PFSK-1 (cell line): ENCODE measurements at regions not wholly inside any gene's neighbourhood (a gene's known extent, or its start where the extent isn't known, plus 50 kb on each side); places are given as distances from the start of the nearest gene placed in this dataset.

Experiments used
- FOXP2 ChIP-seq: optimal IDR thresholded peaks from 2 replicates; pipeline ENCODE3; 2011; ENCODE audit warnings: borderline replicate concordance, control low read depth, inconsistent platforms; ENCODE audit not compliant: insufficient read depth; ENCODE audit errors: extremely low read length, extremely low read depth
- POLR2AphosphoS5 ChIP-seq: IDR thresholded peaks from 2 replicates; pipeline ENCODE4 v1.6.1; 2012; ENCODE audit warnings: low read depth, mild to moderate bottlenecking, control low read depth, low read length, moderate library complexity
- SIN3A ChIP-seq: IDR thresholded peaks from 2 replicates; pipeline ENCODE4 v1.6.1; 2012; ENCODE audit warnings: mild to moderate bottlenecking, low read length, moderate library complexity, borderline replicate concordance; ENCODE audit not compliant: insufficient read depth
- TAF1 ChIP-seq: IDR thresholded peaks from 2 replicates; pipeline ENCODE4 v1.6.1; 2012; ENCODE audit warnings: low read length, control low read depth, borderline replicate concordance; ENCODE audit not compliant: insufficient read depth
- TF ChIP-seq, protein P1 (sequence below), 2 experiments: IDR thresholded peaks; 2 replicates each; pipeline versions ENCODE4 v1.6.1 to v1.8.0; 2011 to 2012; ENCODE audit warnings: low read depth in 2 of 2, low read length in 2 of 2, control low read depth in 1 of 2, inconsistent platforms in 1 of 2, mild to moderate bottlenecking in 1 of 2, moderate library complexity in 1 of 2; ENCODE audit not compliant: insufficient read depth in 1 of 2

DNA sequence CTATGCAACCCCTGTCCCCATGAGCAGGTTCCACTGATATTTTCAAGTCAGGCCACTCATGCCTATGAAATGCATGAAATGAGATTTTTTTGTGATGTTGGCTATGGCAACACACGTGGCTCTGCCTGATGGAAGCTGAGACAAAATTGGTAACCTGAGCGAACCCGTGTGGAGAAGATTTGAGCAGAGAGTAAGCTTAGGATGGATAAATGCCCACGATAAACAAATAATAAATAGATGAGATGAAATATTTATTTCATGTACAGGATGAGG is 153.4 kb upstream of the IER5L start:
- TF ChIP-seq POLR2AphosphoS5, result no peak
- no peak for TF ChIP-seq FOXP2
- no peak for TF ChIP-seq SIN3A
- TF ChIP-seq TAF1, result no peak
- TF ChIP-seq, protein P1, sequence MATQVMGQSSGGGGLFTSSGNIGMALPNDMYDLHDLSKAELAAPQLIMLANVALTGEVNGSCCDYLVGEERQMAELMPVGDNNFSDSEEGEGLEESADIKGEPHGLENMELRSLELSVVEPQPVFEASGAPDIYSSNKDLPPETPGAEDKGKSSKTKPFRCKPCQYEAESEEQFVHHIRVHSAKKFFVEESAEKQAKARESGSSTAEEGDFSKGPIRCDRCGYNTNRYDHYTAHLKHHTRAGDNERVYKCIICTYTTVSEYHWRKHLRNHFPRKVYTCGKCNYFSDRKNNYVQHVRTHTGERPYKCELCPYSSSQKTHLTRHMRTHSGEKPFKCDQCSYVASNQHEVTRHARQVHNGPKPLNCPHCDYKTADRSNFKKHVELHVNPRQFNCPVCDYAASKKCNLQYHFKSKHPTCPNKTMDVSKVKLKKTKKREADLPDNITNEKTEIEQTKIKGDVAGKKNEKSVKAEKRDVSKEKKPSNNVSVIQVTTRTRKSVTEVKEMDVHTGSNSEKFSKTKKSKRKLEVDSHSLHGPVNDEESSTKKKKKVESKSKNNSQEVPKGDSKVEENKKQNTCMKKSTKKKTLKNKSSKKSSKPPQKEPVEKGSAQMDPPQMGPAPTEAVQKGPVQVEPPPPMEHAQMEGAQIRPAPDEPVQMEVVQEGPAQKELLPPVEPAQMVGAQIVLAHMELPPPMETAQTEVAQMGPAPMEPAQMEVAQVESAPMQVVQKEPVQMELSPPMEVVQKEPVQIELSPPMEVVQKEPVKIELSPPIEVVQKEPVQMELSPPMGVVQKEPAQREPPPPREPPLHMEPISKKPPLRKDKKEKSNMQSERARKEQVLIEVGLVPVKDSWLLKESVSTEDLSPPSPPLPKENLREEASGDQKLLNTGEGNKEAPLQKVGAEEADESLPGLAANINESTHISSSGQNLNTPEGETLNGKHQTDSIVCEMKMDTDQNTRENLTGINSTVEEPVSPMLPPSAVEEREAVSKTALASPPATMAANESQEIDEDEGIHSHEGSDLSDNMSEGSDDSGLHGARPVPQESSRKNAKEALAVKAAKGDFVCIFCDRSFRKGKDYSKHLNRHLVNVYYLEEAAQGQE (IDR thresholded peaks at IDR 0.05; ENCODE audit: insufficient read depth in 1 of 2, low read depth in 2 of 2, low read length in 2 of 2), result no peak

DNA sequence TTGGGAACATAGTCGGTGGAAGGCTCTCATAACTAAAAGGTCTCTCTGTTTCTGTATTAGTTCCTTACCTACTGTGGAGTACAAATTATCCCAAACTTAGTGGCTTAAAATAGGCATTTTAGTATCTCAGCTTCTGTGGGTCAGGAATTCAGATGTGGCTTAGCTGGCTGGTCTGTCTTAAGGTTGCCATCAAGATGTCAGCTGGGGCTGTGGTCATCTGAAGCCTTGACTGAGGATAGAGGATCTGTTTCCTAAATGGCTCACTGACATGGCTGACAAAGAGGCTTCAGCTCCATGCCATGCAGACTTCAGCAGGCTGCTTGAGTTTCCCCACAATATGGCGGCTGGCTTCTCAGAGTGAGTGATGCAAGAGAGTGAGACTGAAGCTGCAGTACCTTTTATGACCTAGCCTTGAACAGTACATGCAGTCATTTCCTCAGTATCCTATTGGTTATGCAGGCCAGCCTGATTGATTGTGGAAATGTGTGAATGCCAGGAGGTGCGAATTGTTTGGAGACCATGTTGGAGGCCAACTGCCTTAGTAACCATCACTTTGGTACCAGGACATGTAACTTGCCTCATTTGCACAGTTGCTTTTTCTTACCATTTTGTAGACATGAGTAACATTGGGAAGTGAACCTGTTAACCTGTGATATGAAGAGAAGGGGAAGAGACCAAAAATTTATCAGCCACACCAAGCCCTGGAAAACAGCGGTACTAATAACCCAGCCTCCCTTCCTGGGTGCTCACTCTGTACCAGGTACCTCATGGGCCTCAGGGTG is 152.8 kb upstream of the IER5L start:
- TF ChIP-seq FOXP2 (no peak), POLR2AphosphoS5 (no peak), SIN3A (no peak), TAF1 (no peak)
- TF ChIP-seq, protein P1 (IDR thresholded peaks at IDR 0.05; ENCODE audit: insufficient read depth in 1 of 2, low read depth in 2 of 2, low read length in 2 of 2), result no peak

DNA sequence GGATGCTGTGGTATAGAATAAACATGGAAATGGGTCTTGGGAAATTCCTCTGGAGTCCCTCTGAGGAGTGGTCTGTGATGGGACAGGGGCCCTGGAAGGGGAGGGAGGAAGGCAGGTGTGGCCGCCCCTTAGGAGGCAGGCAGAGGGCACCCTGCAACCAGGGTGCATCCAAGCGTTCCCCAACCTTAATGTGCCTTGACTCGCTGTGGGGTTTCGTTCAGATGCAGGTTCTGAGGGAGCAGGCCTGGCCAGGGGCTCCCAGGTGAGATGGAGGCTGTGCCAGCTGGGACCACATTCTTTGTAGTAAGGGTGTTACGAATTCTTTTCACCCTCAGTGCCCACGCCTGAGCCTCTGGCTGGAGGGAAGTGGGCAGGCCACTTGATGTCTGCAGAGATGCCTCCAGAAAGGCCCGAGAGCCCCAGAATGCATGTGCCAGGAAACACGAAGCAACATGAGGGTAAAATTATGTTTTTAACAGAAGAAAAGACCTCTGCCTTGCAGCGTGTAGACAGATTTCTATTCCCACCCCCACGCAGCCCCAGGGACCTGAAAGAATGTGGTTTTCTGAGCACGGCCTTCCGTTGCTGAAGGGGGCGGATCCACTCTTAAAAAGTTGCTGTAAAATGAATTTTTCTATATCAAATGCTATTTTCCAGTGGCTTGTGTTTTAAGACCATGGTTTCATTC is 150.4 kb upstream of the IER5L start:
- TF ChIP-seq FOXP2 (no peak), POLR2AphosphoS5 (no peak), TAF1 (no peak), SIN3A (no peak)
- TF ChIP-seq, protein P1 (IDR thresholded peaks at IDR 0.05; ENCODE audit: insufficient read depth in 1 of 2, low read depth in 2 of 2, low read length in 2 of 2), result no peak

DNA sequence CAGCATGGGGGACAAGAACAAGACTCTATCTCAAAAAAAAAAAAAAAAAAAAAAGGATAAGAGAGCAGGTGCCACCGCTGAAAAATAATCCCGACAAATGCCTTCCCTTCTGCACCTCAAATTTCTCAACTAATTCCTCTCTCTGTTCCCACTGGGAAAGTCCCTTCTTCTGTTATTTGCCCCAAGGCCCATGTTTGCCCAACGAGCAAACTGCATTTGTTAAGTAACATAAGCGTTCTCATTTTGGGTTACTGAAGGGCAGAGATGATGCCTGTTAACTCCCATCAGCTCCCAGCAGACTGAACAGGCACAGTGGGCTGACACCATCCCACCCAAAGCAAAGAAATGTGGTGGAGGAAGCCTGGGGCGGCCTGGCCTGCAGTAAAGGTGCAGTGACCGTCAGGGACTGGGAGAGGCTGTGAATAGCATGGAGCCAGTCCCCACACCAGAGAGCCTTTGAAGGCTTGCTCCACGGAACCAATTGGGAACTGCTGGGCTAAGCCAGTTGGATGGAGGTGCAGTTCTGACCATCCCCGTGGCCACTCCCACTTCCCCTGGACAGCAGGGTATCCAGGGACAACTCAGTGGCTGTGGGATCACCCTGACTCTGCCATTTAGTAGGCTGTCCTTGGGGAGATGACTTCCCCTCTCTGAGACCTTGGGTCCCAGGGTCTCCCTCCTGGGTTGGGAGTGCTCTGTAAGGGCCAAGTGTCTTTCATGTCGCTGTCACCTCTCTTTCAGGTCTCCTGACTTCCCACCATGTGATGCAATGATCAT is 149.7 kb upstream of the IER5L start:
- TF ChIP-seq FOXP2 (no peak), POLR2AphosphoS5 (no peak), TAF1 (no peak), SIN3A (no peak)
- TF ChIP-seq, protein P1 (IDR thresholded peaks at IDR 0.05; ENCODE audit: insufficient read depth in 1 of 2, low read depth in 2 of 2, low read length in 2 of 2), result no peak
